Keratinocyte (primary cell): ENCODE measurements at regions not wholly inside any gene's neighbourhood (a gene's known extent, or its start where the extent isn't known, plus 50 kb on each side); places are given as distances from the start of the nearest gene placed in this dataset.

ENCODE experiments used
- DNase-seq: peaks from one replicate; pipeline ENCODE4 v3.0.0-alpha.2; 2011; ENCODE audit warnings: low read depth, missing footprints, low spot score
- FAIRE-seq: peaks from 2 replicates; lab custom pipeline; 2011; peaks lifted over from hg19 to GRCh38; lab: Jason Lieb, UNC
- H2AFZ ChIP-seq: 2 replicates; pipeline ENCODE4 v1.6.0; 2012; ENCODE audit warnings: low read length, control low read depth, inconsistent platforms; ENCODE audit not compliant: control insufficient read depth
- H3K27ac ChIP-seq: 2 replicates; pipeline ENCODE4 v1.5.1; 2011; ENCODE audit warnings: low read length; ENCODE audit not compliant: control insufficient read depth, insufficient read depth
- H3K27me3 ChIP-seq: 3 replicates; pipeline ENCODE4 v1.6.0; 2011; ENCODE audit warnings: low read length; ENCODE audit not compliant: control insufficient read depth, insufficient read depth; ENCODE audit errors: extremely low read depth
- H3K36me3 ChIP-seq, 2 experiments: 2 replicates in 1 of 2; 3 replicates in 1 of 2; pipeline ENCODE4 v1.5.1; 2011; ENCODE audit warnings: low read length in 2 of 2, mild to moderate bottlenecking in 1 of 2; ENCODE audit not compliant: control insufficient read depth in 2 of 2, insufficient read depth in 2 of 2; ENCODE audit errors: extremely low read depth in 1 of 2
- H3K4me1 ChIP-seq: 3 replicates; pipeline ENCODE4 v1.5.1; 2011; ENCODE audit warnings: low read length; ENCODE audit not compliant: control insufficient read depth, insufficient read depth; ENCODE audit errors: extremely low read depth
- H3K4me2 ChIP-seq: 3 replicates; pipeline ENCODE4 v1.6.0; 2011; ENCODE audit warnings: low read depth, low read length; ENCODE audit not compliant: control insufficient read depth, insufficient read depth; ENCODE audit errors: extremely low read depth
- H3K4me3 ChIP-seq, 3 experiments: fragments of 200-600 bp in 1 of 3; sonication (generic) in 1 of 3; 2 replicates in 2 of 3; 3 replicates in 1 of 3; pipeline ENCODE4 v1.5.1; 2011 to 2016; ENCODE audit warnings: low read length in 3 of 3, mild to moderate bottlenecking in 3 of 3, control low read depth in 2 of 3, inconsistent platforms in 1 of 3, low read depth in 1 of 3, mixed read lengths in 1 of 3, mixed run types in 1 of 3, moderate library complexity in 1 of 3; ENCODE audit not compliant: control insufficient read depth in 2 of 3, insufficient read depth in 2 of 3; ENCODE audit errors: extremely low read depth in 1 of 3
- H3K79me2 ChIP-seq: 2 replicates; pipeline ENCODE4 v1.6.0; 2012; ENCODE audit warnings: low read length; ENCODE audit not compliant: control insufficient read depth, insufficient read depth
- H3K9ac ChIP-seq: 3 replicates; pipeline ENCODE4 v1.6.0; 2011; ENCODE audit warnings: low read length; ENCODE audit not compliant: control insufficient read depth, insufficient read depth; ENCODE audit errors: extremely low read depth
- H3K9me1 ChIP-seq: 3 replicates; pipeline ENCODE4 v1.6.0; 2011; ENCODE audit warnings: low read length; ENCODE audit not compliant: control insufficient read depth, insufficient read depth; ENCODE audit errors: extremely low read depth
- H3K9me3 ChIP-seq: 2 replicates; pipeline ENCODE4 v1.5.1; 2012; ENCODE audit warnings: low read depth, low read length; ENCODE audit not compliant: control insufficient read depth
- H4K20me1 ChIP-seq: 3 replicates; pipeline ENCODE4 v1.6.0; 2011; ENCODE audit warnings: low read length; ENCODE audit not compliant: control insufficient read depth, insufficient read depth; ENCODE audit errors: extremely low read depth
- CTCF ChIP-seq, 3 experiments: IDR thresholded peaks in 1 of 3; conservative IDR thresholded peaks in 1 of 3; optimal IDR thresholded peaks in 1 of 3; 2 replicates in 2 of 3; 3 replicates in 1 of 3; pipeline versions ENCODE3 to v1.5.1; 2011; ENCODE audit warnings: low read length in 3 of 3, mild to moderate bottlenecking in 3 of 3, moderate library complexity in 2 of 3, control low read depth in 1 of 3, inconsistent platforms in 1 of 3; ENCODE audit not compliant: insufficient read depth in 2 of 3; ENCODE audit errors: extremely low read depth in 1 of 3
- EZH2 ChIP-seq: IDR thresholded peaks from one replicate; pipeline ENCODE4 v1.6.1; 2012; ENCODE audit warnings: inconsistent platforms, mild to moderate bottlenecking, low read length, moderate library complexity
- dilution Hi-C: fragments of 300-500 bp; cut with MboI; formaldehyde crosslinking; loops from one replicate; pipeline ENCODE4 v1.7.0; 2020; ENCODE audit warnings: low sequenced_read_pairs; ENCODE audit not compliant: extremely low pct_ligation_motif_present

- Histone ChIP-seq H3K4me1 (no peaks in the 10 kb centered on the region), H3K27me3 (no peaks in the 10 kb centered on the region), H2AFZ (no peak overlapping the region), H3K79me2 (no peaks in the 10 kb centered on the region), H3K9me1 (no peaks in the 10 kb centered on the region), H3K27ac (no peak overlapping the region), H3K9ac (no peak overlapping the region), H3K9me3 (no peaks in the 10 kb centered on the region), H4K20me1 (no peaks in the 10 kb centered on the region), H3K4me2 (no peak overlapping the region), H3K36me3 (no peaks in the 10 kb centered on the region), H3K4me3 (no peak overlapping the region)
- FAIRE-seq (no peak), DNase-seq (no peak)
- TF ChIP-seq EZH2 (no peak), CTCF (optimal IDR thresholded peaks at IDR 0.05 in 1 of 3, IDR thresholded peaks at IDR 0.05 in 1 of 3, conservative IDR thresholded peaks at IDR 0.05 in 1 of 3; ENCODE audit: extremely low read depth in 1 of 3, insufficient read depth in 2 of 3, low read length in 3 of 3) (no peak)
- dilution Hi-C loops: no loop called here
These were observed 1213.2 kb downstream of the XPNPEP1 start for GRCh38 chr10:108709927-108710722.

- FAIRE-seq (no peak), DNase-seq (no peak)
- Histone ChIP-seq H3K4me3 (no peak overlapping the region), H3K27ac (no peak overlapping the region), H3K4me1 (no peaks in the 10 kb centered on the region), H3K36me3 (no peaks in the 10 kb centered on the region), H3K27me3 (no peaks in the 10 kb centered on the region), H2AFZ (no peak overlapping the region), H3K9ac (no peak overlapping the region), H3K9me3 (no peaks in the 10 kb centered on the region), H4K20me1 (no peaks in the 10 kb centered on the region), H3K4me2 (no peak overlapping the region), H3K9me1 (no peaks in the 10 kb centered on the region), H3K79me2 (no peaks in the 10 kb centered on the region)
- TF ChIP-seq CTCF (optimal IDR thresholded peaks at IDR 0.05 in 1 of 3, IDR thresholded peaks at IDR 0.05 in 1 of 3, conservative IDR thresholded peaks at IDR 0.05 in 1 of 3; ENCODE audit: extremely low read depth in 1 of 3, insufficient read depth in 2 of 3, low read length in 3 of 3): no peak
- dilution Hi-C loops: no loop called here
These were observed 1214.9 kb downstream of the XPNPEP1 start for GRCh38 chr10:108708363-108708762.
